HuH-7.5 (cell line): ENCODE measurements at regions not wholly inside any gene's neighbourhood (a gene's known extent, or its start where the extent isn't known, plus 50 kb on each side); places are given as distances from the start of the nearest gene placed in this dataset.
"Not testable (repeated sequence)": the region's sequence is repeated elsewhere in the genome, so short reads cannot be mapped to it uniquely, and the experiment has no call there.

ENCODE experiments used
- DNase-seq: peaks from one replicate; pipeline ENCODE4 v3.0.0; 2011; ENCODE audit warnings: low spot score

GRCh38 chr1:213782941-213783672 lies 204.7 kb upstream of the PROX1 start:
- DNase-seq: no peak

DNA sequence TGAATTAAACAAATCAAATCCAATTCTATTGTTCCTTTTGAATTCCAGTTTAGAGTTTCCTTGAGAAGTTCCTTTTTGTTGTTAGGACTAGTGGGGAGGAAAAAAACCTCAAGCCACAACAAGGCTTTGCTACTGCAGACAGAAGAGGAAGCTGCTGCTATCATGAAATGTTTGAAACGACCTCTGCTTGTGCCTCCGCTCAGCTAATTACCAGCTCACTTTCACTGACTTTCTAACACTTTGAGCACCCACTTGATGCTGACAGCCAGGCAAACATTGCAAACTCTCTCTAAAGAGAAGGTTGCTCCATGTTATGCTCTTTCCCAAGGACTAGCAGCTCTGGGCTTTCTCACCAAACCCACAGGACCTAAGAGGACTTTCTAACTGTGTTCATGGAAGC lies 203.9 kb upstream of the PROX1 start:
- DNase-seq: no peak

- DNase-seq: no peak
Observed at GRCh38 chr1:213786683-213787082, 201.1 kb upstream of the PROX1 start.

- DNase-seq: no peak
Observed at GRCh38 chr1:213790565-213790964, 197.2 kb upstream of the PROX1 start.

DNA sequence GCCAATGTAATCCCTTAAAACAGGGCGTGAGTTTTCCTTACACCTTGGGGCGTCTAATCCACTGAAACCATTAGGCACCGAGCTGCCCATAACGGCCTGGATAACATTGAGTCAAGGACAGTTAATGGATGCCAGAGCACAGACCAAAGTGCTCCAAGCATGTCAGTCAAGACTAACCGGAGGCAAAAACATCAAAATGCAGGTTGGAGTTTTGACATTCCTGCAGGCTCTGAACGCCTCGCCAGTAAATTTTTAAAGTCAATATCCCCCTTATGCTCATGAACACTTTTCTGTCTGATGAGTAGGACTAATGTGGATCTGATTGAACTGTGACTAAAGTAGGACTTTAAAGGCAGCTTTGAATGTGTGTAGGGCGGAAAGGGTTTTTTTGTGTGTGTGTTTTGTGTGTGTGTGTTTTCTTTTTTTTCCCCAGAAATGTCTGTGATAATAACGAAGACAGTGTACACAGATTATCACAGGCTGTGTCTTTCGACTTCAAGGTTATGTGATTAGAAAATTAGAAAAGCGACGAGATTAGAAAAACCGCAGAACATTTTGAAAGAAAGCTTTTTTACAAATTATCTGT lies 194.2 kb upstream of the PROX1 start:
- DNase-seq: no peak

- no peak for DNase-seq
Observed at GRCh38 chr1:213796525-213796924, 191.2 kb upstream of the PROX1 start.

DNA sequence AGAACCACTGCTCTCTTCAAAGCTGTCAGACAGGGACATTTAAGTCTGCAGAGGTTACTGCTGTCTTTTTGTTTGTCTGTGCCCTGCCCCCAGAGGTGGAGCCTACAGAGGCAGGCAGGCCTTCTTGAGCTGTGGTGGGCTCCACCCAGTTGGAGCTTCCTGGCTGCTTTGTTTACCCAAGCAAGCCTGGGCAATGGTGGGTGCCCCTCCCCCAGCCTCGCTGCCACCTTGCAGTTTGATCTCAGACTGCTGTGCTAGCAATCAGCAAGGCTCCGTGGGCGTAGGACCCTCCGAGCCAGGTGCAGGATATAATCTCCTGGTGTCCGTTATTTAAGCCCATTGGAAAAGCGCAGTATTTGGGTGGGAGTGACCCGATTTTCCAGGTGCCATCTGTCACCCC lies 179.5 kb upstream of the PROX1 start:
- DNase-seq: not testable (repeated sequence)

DNA sequence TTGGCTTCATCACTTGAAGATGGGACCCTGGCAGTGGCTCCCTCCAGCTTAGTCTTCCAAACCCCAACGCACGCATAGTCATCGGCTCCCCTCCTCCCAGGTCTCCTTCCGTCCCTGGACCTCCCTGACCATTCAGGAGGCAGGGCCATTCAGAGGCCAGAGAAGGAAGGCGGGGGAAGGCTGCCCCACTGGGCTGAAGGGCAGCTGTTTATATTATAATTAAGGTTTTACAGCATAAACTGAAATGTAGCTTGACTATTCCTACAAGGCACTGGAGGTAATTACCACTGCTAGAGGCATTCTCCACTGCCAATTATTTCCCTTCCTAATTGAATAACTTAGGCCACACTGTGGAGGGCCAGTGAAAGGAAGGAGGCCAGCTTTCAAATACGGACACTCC lies 170.6 kb upstream of the PROX1 start:
- no peak for DNase-seq

DNA sequence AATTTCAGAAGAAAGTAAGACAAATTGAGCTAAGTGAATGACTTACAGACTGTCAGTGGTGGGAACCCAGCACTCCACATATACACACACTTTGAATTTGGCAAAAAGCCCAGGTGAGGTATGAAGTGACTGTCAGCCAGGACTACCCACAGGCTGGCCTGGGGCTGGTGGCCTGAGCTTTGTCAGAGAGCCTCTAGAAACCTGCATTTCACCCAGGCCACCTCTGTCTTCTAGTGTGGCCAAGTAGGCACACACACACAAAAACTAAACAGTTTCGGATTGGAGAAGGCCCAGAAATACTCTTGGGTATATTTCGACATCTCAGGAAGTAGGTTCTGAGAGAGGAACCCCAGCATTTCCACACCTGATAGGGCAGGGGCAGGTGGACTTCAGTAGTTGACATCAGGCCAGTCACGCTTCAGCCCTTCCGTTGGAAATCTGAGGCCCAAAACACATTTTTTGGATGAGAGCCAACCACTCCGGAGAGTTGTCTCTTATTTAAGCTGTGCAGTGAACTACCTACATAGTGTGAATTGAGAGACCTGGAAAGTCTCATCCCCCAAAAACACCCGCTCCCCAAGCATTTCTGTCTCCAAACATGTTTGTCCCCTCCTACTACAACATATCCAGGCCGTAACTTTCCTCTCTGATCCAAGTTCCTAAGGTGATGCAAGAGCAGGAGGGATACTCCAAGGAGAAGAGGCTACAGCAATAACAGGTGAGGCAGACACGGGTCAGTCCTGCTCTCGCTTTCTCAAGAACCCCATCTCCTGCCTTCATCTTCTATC lies 167.2 kb upstream of the PROX1 start:
- DNase-seq: no peak

DNA sequence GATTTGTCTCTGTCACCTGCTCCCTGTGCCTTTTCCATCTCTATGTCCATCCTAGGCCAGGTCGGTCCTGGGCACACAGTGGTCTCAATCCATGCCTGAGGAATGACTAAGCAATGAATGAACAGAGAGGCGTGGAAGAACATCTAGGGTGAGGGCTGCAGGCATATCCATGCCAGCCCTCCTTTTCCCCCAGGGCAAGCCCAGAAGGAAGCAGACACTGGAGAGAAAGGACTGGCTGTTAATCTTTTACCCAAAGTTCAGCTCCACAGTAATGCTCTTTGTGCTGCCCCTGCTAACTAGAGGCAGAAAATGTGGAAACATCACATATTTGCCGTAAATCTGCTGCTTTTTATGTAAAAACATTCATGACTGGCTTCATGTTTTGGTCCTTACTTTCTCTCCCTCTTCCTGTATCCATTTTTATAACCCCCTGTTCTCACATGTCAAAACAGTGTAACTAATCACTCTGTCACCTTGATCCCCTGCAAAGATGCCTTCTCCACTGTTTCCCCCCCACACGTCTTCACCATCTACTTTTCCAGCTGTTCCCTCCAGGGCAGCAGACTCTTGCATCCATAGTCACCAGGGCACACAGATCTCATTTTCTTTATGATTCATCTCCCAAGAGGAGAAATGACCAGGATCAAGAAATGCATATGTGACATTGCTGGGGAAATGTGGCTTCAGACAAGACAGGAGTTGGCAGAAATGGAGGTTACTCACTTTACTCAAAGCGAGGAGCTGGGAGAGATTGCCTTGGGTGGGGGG lies 166.4 kb upstream of the PROX1 start:
- DNase-seq: no peak

GRCh38 chr1:213821943-213822334 lies 165.8 kb upstream of the PROX1 start:
- no peak for DNase-seq

DNA sequence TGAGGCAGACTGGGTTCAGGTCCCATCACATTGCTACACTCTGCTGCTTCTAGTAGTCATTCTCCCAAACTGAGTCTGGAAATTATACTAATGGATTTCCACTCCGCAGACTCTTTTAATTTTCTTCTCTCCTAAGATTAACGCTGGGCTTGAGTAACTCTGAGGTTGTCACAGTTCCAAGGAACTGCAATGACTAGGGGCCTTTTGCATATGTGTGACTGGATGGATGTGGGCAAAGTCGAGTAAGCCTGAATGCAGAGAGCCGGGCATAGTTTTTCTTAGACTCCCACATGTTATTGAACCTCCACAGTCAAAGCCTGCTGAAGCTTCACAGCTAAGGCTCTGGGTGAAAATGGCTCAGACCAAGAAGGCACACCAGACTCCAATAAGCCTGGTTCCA lies 160.9 kb upstream of the PROX1 start:
- no peak for DNase-seq

- DNase-seq: no peak
Observed at GRCh38 chr1:213828867-213829266, 158.9 kb upstream of the PROX1 start.

GRCh38 chr1:213829780-213830179 lies 158.0 kb upstream of the PROX1 start:
- DNase-seq: no peak

- DNase-seq: no peak
Observed at GRCh38 chr1:213830371-213830770, 157.4 kb upstream of the PROX1 start.

DNA sequence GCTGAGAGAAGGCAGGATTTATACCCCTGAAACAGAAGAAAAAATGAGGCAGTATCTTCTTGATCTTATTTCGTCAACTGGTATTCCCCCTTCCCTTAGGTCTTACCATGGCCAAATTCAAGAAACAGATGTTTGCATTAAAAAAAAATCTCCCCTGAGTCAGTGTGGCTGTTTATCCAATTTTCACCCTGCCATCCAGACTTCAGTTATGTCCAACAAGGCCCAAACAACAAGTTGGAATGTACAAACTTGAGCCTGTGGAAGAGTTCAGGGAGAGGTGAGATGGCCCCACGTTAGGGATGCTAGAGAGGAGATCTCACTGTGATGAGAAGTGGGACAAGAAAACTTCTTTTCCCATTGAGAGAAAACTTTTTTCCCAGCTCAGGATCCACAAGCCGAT lies 147.2 kb upstream of the PROX1 start:
- no peak for DNase-seq

DNA sequence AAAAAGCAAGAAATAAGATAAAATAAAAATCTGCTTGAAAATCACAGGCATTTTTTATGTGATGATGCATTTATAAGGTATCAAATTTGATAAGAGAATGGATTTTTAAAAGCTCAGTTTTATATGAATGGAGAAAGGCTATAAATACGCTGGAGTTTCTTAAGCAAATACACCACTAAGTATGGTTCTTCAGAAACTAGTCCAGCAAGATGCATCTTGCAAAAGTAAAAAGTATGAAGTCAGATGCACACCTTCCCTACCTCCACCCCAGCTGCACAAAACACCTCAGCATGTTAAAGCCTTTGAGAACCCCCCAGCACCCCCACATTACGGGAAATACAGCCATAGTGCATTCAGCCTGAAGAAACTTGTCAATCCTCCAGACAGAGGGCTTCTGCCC lies 143.1 kb upstream of the PROX1 start:
- no peak for DNase-seq

DNA sequence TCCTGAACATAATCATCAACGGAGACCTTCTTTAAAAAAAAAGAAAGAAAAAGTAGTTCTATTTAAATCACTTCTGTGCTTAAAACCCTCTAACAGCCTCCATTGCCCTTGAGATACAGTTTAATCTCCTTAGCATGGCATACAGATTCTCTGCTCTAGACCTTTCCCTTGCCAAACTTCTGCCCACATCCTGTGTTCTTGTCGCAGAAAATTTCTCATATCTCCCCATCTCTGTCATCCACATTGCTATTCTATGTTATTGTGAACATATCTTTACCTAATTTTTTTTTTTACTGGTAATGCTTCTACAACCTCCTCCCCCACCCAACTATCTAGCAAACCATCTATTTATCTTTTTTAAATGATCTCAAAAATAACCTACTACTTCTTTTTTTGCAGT lies 135.7 kb upstream of the PROX1 start:
- DNase-seq: no peak

- DNase-seq: no peak
Observed at GRCh38 chr1:213858581-213858980, 129.2 kb upstream of the PROX1 start.

DNA sequence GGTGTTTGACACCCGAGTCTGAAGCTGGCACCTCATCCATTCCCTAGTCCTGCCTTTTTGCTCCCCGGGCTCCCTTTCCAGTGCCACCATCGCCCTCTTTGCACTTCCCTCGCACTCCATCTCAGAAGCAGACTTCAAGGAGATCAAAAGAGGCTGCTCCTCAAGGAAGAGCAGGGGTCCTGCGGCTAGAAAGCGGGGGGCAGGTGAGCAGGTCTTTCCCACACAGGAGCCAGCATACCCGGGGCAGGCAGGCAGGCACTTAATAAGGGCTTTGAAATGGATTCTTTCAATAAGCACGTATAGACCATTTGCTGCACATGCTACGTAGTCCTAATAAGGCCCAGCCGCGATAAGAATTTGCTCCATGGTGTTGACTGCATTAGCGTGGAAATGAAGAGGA lies 125.9 kb upstream of the PROX1 start:
- no peak for DNase-seq

- no peak for DNase-seq
Observed at GRCh38 chr1:213864091-213864490, 123.7 kb upstream of the PROX1 start.

- DNase-seq: no peak
Observed at GRCh38 chr1:213868482-213868881, 119.3 kb upstream of the PROX1 start.

DNA sequence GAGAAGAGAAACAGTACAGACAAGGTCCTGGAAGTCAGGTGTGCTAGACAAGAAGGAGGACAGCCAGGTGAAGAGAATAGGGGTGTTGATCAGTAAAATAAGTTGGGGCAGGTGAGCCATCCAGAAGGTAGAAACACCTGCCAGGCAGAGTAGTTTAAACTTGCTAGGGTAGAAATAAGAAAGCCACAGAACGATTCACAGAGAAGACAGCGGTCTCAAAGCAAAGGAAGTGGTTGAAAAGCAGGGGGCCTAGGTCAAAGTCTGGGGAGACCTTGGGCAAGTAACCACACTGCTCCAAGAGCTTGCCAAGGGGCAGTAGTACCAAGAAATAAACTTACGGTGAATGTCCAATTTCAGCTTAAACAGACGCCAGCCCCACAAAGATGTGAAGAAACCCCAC lies 116.6 kb upstream of the PROX1 start:
- no peak for DNase-seq
